ENCODE measurements at regions not wholly inside any gene's neighbourhood (a gene's known extent, or its start where the extent isn't known, plus 50 kb on each side); places are given as distances from the start of the nearest gene placed in this dataset.

GRCh38 chr3:72487078-72487765 lies 361.0 kb downstream of the SHQ1 start:
- DNase-seq, result no peak

DNA sequence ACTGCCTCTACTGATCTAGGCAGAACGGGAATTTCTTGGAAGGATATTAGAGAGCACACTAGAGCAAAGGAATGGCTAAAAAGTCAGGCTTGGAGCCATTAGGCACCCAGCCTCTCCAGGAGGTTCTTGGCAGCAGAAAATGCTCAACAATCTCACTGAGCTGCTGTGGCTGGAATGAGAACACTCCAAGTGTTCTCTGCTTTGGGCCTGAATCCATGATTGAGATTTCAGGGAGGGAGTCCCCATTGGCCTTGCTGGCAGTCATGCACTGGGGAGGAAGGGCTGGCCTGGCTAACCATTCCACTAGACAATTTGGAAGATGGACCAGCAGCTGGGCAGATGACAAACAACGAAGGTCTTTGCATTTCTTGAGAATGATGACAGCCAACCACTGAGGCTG lies 362.6 kb downstream of the SHQ1 start:
- no peak for DNase-seq

DNA sequence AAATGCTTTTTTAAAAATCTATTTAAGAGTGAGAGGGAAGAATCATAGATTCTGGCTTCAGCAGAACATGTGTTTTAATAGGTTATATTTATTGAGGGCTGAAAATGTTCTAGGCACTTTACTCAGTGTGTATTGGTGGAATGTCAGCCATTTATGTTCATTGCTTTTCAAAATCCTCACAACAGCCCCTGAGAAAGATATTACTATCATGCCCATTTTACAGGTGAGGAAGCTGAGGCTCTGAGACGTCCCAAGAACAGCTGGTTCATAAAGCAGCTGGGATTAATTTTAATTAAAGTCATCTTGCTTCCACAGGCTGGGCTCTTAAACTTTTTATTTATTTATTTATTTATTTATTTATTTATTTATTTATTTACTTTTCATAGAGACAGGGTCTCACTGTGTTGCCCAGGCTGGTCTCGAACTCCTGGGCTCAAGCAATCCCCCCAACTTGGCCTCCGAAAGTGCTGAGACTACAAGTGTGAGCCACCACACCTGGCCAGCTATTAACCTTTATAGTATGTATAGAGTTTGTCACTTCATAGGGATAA lies 364.6 kb downstream of the SHQ1 start:
- no peak for DNase-seq

GRCh38 chr3:72482589-72483321 lies 365.5 kb downstream of the SHQ1 start:
- no peak for DNase-seq

DNA sequence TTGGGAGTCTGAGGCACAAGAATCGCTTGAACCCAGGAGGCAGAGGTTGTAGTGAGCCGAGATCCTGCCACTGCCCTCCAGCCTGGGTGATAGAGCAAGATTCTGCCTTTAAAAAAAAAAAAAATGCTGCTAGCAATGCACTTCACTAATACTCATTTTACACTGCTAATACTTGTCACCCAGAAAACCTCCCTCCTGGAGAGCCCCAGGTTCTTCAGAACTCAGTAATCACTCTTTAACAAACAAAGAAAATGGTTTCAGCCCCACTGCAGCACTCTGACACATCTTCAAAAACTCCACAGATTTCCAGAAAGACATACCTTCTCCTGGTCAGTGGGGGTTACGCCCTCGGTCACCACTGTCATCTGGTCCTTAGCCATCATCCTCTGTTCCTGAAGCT lies 366.7 kb downstream of the SHQ1 start:
- no peak for DNase-seq

- DNase-seq, result no peak
Observed at GRCh38 chr3:72480366-72480765, 367.9 kb downstream of the SHQ1 start.

GRCh38 chr3:72479651-72480215 lies 368.5 kb downstream of the SHQ1 start:
- DNase-seq, result no peak

GRCh38 chr3:72476139-72476483 lies 372.1 kb downstream of the SHQ1 start:
- DNase-seq, result no peak

GRCh38 chr3:72475258-72476138 lies 372.7 kb downstream of the SHQ1 start:
- no peak for DNase-seq

GRCh38 chr3:72474775-72475174 lies 373.5 kb downstream of the SHQ1 start:
- DNase-seq, result no peak

DNA sequence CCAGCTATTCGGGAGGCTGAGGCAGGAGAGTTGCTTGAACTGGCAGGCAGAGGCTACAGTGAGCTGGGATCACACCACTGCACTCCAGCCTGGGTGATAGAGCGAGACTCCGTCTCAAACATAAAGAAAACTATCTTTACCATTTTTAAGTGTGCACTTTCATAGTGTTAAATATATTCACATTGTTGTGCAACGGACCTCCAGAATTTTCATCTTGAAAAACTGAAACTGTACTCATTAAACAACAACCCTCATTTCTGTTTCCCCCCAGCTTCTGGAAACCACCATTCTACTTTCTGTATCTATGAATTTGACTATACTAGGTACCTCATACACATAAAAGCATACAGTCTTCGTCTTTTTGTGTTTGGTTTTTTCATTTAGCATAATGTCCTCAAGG lies 375.1 kb downstream of the SHQ1 start:
- DNase-seq, result no peak

DNA sequence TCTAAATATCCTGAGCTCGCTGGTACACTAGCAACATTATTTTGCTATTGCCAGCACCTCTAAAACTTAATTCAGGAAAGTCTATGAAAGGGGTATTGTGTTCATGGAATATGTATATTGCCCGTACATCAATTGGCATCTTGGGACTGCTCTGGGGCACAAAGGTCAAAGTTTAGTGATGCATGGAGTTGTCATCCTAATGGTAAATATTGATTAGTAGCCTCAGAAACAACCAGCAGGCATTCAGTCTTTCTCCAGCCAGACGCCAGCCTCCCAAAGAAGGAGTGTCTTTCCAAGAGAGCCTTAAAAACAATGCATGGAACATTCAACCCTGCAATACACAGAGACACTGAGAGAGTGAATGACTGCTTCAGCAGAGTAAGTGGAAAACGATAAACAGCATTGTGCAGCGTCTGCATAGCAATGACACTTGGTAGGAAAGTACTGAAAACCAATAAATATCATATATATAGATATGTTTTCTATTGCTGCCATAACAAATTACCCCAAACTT lies 377.3 kb downstream of the SHQ1 start:
- no peak for DNase-seq

GRCh38 chr3:72465853-72466252 lies 382.4 kb downstream of the SHQ1 start:
- DNase-seq, result no peak

GRCh38 chr3:72463083-72463482 lies 385.2 kb downstream of the SHQ1 start:
- no peak for DNase-seq

DNA sequence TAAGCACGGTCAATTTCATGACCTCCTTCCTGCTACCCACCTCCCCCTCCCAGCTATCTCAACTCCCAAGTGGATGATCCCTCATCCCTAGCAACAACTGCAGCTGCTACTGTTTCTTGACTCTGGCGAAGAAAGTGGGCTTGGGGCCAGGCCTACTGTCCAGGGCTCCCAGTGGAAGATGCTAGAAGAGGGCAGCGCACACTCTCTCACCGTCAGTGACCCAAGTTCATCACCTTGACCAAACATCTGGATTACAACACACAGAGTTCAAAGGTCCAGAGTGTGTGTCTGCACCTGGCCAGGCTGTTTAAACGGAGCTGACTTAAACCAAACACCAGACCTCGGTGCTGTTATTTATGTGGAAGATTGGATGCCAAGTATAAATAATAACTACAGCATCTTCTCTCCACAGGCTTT lies 385.6 kb downstream of the SHQ1 start:
- DNase-seq, result no peak

GRCh38 chr3:72461787-72462186 lies 386.5 kb downstream of the SHQ1 start:
- no peak for DNase-seq

DNA sequence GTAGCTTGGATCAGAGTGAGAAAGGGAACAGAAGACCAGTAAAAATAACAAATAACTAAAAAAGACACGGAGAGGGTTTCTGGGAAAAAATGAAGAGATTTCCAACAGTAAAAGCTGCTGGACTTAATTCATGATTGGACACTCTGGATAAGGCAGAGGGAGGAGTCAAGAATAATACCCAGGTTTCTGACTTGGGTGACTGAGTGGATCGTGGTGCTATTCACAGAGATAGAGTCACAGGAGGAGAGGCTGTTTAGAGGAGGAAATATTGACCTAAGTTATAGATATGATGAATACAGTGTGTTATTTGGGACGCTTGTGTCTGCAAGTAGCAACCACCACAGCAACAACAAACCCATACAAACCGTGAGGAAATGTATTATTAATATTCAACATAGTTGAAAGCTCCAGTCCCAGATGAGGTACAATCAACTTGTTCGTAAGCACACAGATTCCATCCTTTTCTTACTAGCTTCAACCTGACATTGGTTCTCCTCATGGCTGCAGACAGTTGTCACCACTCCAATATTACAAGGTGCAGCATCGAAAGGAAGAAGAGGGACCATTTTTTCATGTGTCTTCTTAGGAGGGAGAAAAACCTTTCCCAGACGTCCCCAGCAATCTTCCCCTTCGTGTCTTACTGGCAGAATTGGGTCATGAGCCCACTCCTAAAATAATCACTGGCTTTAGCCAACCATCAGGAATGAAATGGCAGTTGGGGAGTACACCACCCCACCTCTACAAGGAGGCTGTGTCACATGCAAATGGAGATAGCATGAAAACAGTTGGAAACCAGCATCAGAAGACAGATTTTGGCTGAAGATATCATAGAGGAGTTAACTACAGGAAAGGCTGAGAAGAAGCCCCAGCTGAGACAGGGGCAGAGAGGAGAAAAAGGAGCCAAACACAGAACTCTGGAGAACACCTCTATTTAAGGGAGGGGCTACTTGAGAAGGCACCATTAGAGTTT lies 387.8 kb downstream of the SHQ1 start:
- no peak for DNase-seq

GRCh38 chr3:72459588-72459987 lies 388.7 kb downstream of the SHQ1 start:
- no peak for DNase-seq

DNA sequence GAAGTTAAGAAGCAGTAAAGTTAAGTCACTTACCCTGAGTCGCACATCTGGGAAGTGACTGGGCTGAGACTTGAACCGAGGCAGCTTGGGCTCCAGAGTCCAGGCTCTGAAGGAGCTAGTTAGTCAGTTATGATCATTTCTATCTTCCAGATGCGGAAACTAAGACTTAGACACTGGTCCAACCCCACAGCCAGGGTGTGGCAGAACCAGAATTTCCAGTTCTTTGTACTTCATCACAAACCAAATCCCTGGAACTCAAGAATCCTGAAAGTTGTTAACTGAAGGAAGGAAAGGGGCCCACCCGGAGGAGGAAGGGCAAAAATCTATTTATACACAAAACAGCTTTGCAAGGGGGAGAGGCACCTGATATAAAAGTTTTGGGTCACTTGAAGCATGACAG lies 389.9 kb downstream of the SHQ1 start:
- DNase-seq, result no peak

- DNase-seq, result no peak
Observed at GRCh38 chr3:72454441-72454840, 393.8 kb downstream of the SHQ1 start.

- DNase-seq, result no peak
Observed at GRCh38 chr3:72453706-72454105, 394.5 kb downstream of the SHQ1 start.

DNA sequence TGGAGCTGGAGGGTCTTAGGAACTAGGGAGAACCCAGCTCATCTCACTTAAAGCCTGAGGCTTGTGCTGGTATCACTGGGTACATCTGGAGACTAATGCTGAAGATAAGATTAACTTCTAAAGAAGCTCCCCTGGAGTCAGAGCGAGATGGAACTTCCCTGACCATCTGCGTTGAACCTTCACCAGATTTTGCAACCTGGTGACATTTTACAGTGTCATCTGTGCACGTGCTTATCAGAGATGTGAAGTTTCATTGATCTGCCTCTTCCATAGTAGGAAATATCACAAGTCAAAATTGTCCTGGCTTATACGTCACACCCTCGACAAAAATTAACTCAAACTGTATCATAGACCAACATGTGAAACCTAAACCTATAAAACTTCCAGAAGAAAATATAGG lies 395.5 kb downstream of the SHQ1 start:
- no peak for DNase-seq

All from NCI-H526 treated with DMSO at 0.1 percent for 48 hours (cell line).